ENCODE measurements at regions not wholly inside any gene's neighbourhood (a gene's known extent, or its start where the extent isn't known, plus 50 kb on each side); places are given as distances from the start of the nearest gene placed in this dataset.

- no peak overlapping the region for H3K4me3 ChIP-seq
- H3K27me3 ChIP-seq = no peaks in the 10 kb centered on the region
- H3K9me3 ChIP-seq = no peaks in the 10 kb centered on the region
- no peaks in the 10 kb centered on the region for H3K36me3 ChIP-seq
- no peak for DNase-seq (ENCODE audit: low spot score)
- H3K27ac ChIP-seq = no peak overlapping the region
- H3K4me1 ChIP-seq = no peaks in the 10 kb centered on the region
- no peak for TF ChIP-seq CTCF (IDR thresholded peaks at IDR 0.05)
Observed at GRCh38 chrX:16284842-16285241, 117.6 kb downstream of the MAGEB17 start.

GRCh38 chrX:16290997-16291396 lies 123.7 kb downstream of the MAGEB17 start:
- H3K4me3 ChIP-seq = no peak overlapping the region
- H3K27me3 ChIP-seq = no peaks in the 10 kb centered on the region
- H3K36me3 ChIP-seq = no peaks in the 10 kb centered on the region
- TF ChIP-seq CTCF (IDR thresholded peaks at IDR 0.05) = no peak
- H3K4me1 ChIP-seq = no peaks in the 10 kb centered on the region
- no peak for DNase-seq (ENCODE audit: low spot score)
- H3K27ac ChIP-seq = no peak overlapping the region
- no peaks in the 10 kb centered on the region for H3K9me3 ChIP-seq

GRCh38 chrX:16300831-16301230 lies 133.6 kb downstream of the MAGEB17 start:
- H3K27me3 ChIP-seq = no peaks in the 10 kb centered on the region
- H3K4me3 ChIP-seq = no peak overlapping the region
- no peaks in the 10 kb centered on the region for H3K36me3 ChIP-seq

GRCh38 chrX:16304751-16305150 lies 137.5 kb downstream of the MAGEB17 start:
- no peak for TF ChIP-seq CTCF (IDR thresholded peaks at IDR 0.05)
- Histone ChIP-seq H3K27ac (no peak overlapping the region), H3K36me3 (no peaks in the 10 kb centered on the region), H3K4me3 (no peak overlapping the region), H3K4me1 (no peaks in the 10 kb centered on the region), H3K27me3 (no peaks in the 10 kb centered on the region), H3K9me3 (no peaks in the 10 kb centered on the region)
- no peak for DNase-seq (ENCODE audit: low spot score)

More at GRCh38 chrX:16300831-16301230, 133.6 kb downstream of the MAGEB17 start:
- no peak for TF ChIP-seq CTCF (IDR thresholded peaks at IDR 0.05)
- H3K9me3 ChIP-seq = no peaks in the 10 kb centered on the region
- H3K27ac ChIP-seq = no peak overlapping the region
- H3K4me1 ChIP-seq = no peaks in the 10 kb centered on the region
- no peak for DNase-seq (ENCODE audit: low spot score)

- Histone ChIP-seq H3K27ac (no peak overlapping the region), H3K27me3 (no peaks in the 10 kb centered on the region), H3K4me1 (no peaks in the 10 kb centered on the region), H3K36me3 (no peaks in the 10 kb centered on the region), H3K4me3 (no peak overlapping the region), H3K9me3 (no peaks in the 10 kb centered on the region)
- TF ChIP-seq CTCF (IDR thresholded peaks at IDR 0.05) = no peak
- no peak for DNase-seq (ENCODE audit: low spot score)
Observed at GRCh38 chrX:16305187-16305586, 137.9 kb downstream of the MAGEB17 start.

- no peak for TF ChIP-seq CTCF (IDR thresholded peaks at IDR 0.05)
- Histone ChIP-seq H3K9me3 (no peaks in the 10 kb centered on the region), H3K4me1 (no peaks in the 10 kb centered on the region), H3K4me3 (no peak overlapping the region), H3K36me3 (no peaks in the 10 kb centered on the region), H3K27me3 (no peaks in the 10 kb centered on the region), H3K27ac (no peak overlapping the region)
- no peak for DNase-seq (ENCODE audit: low spot score)
Observed at GRCh38 chrX:16307950-16308349, 140.7 kb downstream of the MAGEB17 start.
